Tibial nerve (tissue), 4 donors: ENCODE measurements at regions not wholly inside any gene's neighbourhood (a gene's known extent, or its start where the extent isn't known, plus 50 kb on each side); places are given as distances from the start of the nearest gene placed in this dataset.
A peak's percentile ranks its signal among the peaks of the same experiment; 100 is the strongest.

Source experiments
- DNase-seq, 2 donors: peaks; one replicate each; pipeline ENCODE4 v3.0.0-alpha.2; 2019; ENCODE audit warnings: low spot score in 2 of 2
- H3K27ac ChIP-seq, 4 donors: fragments of 200-600 bp; sonication (generic) in 3 of 4; one replicate each; pipeline ENCODE4 v1.5.1; 2017 to 2019; ENCODE audit warnings: mild to moderate bottlenecking in 1 of 4
- H3K27me3 ChIP-seq, 2 donors: fragments of 200-600 bp; sonication (generic) in 1 of 2; one replicate each; pipeline versions ENCODE4 v1.5.1 to v1.6.0; 2017 to 2019
- H3K36me3 ChIP-seq, 3 donors: fragments of 200-600 bp; sonication (generic); one replicate each; pipeline ENCODE4 v1.5.1; 2018 to 2019
- H3K4me1 ChIP-seq, 4 donors: fragments of 200-600 bp; sonication (generic) in 3 of 4; one replicate each; pipeline ENCODE4 v1.5.1; 2017 to 2019
- H3K4me3 ChIP-seq, 4 donors: fragments of 200-600 bp; sonication (generic) in 3 of 4; one replicate each; pipeline ENCODE4 v1.5.1; 2017 to 2019; ENCODE audit warnings: mild to moderate bottlenecking in 1 of 4, moderate library complexity in 1 of 4
- H3K9me3 ChIP-seq, 4 donors: fragments of 200-600 bp; sonication (generic) in 3 of 4; one replicate each; pipeline ENCODE4 v1.5.1; 2017 to 2019
- EP300 ChIP-seq, 2 donors: sonication (generic); formaldehyde crosslinking; IDR thresholded peaks; one replicate each; pipeline ENCODE4 v1.6.1; 2017; ENCODE audit warnings: antibody characterized with exemption in 2 of 2, mild to moderate bottlenecking in 1 of 2
- POLR2A ChIP-seq, 2 donors: fragments of 450-650 bp; IDR thresholded peaks; one replicate each; pipeline ENCODE4 v1.6.1; 2017; ENCODE audit warnings: antibody characterized with exemption in 2 of 2, mild to moderate bottlenecking in 2 of 2, moderate library complexity in 2 of 2
- WGBS, 2 donors: methylation state at CpG; one replicate each; pipeline ENCODE4 v1.1.5; 2018; 5-methylcytosine and 5-hydroxymethylcytosine counted together
- TF ChIP-seq, protein P1 (sequence below), 5 experiments: fragments of 200-600 bp in 3 of 5; fragments of 450-650 bp in 2 of 5; sonication (generic) in 3 of 5; IDR thresholded peaks; one replicate each; pipeline ENCODE4 v1.5.1; 2016 to 2019; ENCODE audit warnings: antibody characterized with exemption in 5 of 5, mild to moderate bottlenecking in 3 of 5, moderate library complexity in 2 of 5

DNA sequence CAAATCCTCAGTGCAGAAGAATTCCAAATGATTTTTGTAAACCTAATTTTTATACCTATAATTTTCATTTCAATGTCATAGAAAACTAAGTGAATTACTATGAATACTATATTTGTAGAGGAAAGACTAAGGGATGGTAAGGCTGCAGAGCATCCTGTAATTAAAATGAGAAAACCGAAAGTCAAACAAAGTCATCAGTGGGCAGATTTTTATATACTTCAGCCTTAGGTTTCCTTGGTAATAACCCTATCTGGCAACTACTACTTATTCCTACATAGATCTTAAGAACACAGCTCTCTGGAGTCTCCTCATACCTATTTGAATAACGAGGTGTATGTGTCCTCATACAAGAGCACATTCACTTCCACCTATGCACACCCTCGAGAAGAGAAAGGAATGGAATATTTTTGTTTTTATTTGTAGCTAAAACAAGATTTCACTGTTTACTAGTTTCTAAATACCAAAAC is 117.9 kb upstream of the SGK1 start:
- no peaks in the 10 kb centered on the region for H3K9me3 ChIP-seq
- WGBS, 2 donors, result 45 to 61% methylated on average over 3 of the region's 3 CpGs

DNA sequence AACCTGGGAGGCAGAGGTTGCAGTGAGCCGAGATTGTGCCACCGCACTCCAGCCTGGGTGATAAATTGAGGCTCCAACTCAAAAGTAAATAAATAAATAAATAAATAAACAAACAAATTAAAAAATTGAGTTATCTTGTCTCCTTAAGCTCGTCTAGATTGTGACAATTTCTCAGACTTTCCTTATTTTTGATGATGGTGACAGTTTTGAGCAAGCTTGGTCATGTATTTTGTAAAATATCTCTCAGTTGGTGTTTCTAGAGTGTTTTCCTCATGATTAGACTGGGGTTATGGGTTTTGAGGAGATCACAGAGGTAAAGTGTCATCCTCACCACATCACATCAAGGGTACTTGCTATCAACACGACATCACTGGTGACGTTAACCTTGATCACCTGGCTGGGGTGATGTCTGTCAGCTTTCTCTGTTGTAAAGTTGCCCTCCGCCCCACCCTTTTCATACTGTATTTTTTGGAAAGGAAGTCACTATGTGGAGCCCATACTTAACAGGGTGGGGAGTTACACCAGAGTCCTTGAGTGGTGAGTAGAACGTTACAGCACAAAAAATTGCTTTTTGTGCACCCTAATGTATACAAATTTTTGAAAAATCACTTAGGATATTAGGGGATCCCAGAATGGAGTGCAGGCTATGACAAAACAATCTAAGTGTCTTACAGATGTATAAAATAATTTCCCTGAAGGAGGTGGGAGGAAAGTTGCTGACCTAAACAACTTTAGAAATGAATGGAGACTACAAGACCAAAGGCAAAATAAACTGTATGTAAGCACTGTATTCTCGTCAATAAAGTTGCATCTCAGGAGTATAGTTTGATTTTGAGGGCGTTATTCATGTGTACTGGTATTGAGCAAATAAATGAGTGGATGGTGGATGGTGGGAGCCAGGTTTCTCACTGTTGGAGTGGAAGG is 116.4 kb upstream of the SGK1 start:
- Histone ChIP-seq H3K9me3 (no peaks in the 10 kb centered on the region), H3K27ac (no peak overlapping the region), H3K4me3 (no peak overlapping the region), H3K4me1 (peaks cover 0 to 20% (median 6%) of the 10 kb centered on the region in 4 donors), H3K36me3 (no peaks in the 10 kb centered on the region), H3K27me3 (no peaks in the 10 kb centered on the region)
- 90 to 93% methylated on average over 9 of the region's 9 CpGs for WGBS, 2 donors
- no peak for DNase-seq
- TF ChIP-seq, protein P1, sequence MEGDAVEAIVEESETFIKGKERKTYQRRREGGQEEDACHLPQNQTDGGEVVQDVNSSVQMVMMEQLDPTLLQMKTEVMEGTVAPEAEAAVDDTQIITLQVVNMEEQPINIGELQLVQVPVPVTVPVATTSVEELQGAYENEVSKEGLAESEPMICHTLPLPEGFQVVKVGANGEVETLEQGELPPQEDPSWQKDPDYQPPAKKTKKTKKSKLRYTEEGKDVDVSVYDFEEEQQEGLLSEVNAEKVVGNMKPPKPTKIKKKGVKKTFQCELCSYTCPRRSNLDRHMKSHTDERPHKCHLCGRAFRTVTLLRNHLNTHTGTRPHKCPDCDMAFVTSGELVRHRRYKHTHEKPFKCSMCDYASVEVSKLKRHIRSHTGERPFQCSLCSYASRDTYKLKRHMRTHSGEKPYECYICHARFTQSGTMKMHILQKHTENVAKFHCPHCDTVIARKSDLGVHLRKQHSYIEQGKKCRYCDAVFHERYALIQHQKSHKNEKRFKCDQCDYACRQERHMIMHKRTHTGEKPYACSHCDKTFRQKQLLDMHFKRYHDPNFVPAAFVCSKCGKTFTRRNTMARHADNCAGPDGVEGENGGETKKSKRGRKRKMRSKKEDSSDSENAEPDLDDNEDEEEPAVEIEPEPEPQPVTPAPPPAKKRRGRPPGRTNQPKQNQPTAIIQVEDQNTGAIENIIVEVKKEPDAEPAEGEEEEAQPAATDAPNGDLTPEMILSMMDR (IDR thresholded peaks at IDR 0.05), result no peak
- TF ChIP-seq EP300 (IDR thresholded peaks at IDR 0.05), result no peak
- no peak for TF ChIP-seq POLR2A (IDR thresholded peaks at IDR 0.05)

More for the DNA sequence above, 117.9 kb upstream of the SGK1 start:
- H3K27ac ChIP-seq, result peak overlapping the region in 2 of 4 donors; percentile 66 to 87
- no peaks in the 10 kb centered on the region for H3K36me3 ChIP-seq
- H3K4me1 ChIP-seq, result peaks cover 0 to 20% (median 6%) of the 10 kb centered on the region in 4 donors
- H3K4me3 ChIP-seq, result peak overlapping the region in 1 of 4 donors; percentile 2
- DNase-seq, result no peak
- TF ChIP-seq EP300 (IDR thresholded peaks at IDR 0.05) (no peak), POLR2A (IDR thresholded peaks at IDR 0.05) (no peak)
- TF ChIP-seq, protein P1 (IDR thresholded peaks at IDR 0.05), result no peak
- H3K27me3 ChIP-seq, result no peaks in the 10 kb centered on the region

DNA sequence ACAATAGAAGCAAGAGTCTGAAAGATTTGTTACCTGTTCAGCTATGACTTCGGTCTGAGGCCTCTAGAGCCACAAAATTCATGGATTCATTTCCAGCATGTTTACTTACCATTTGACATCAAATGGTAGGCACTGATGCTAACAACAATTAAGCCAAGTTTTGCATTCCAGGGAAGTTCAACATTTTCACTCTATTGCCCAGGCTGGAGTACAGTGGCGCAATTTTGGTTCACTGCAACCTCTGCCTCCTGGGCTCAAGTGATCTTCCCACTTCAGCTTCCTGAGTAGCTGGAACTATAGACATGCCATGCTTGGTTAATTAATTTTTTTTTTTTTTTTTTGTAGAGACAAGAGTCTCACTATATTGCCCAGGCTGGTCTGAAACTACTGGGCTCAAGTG is 114.1 kb upstream of the SGK1 start:
- no peaks in the 10 kb centered on the region for H3K9me3 ChIP-seq
- H3K4me3 ChIP-seq, result no peak overlapping the region
- TF ChIP-seq EP300 (IDR thresholded peaks at IDR 0.05), result no peak
- no peak for TF ChIP-seq POLR2A (IDR thresholded peaks at IDR 0.05)
- TF ChIP-seq, protein P1 (IDR thresholded peaks at IDR 0.05), result no peak
- no peak overlapping the region for H3K27ac ChIP-seq
- 64 to 79% methylated on average over 2 of the region's 2 CpGs for WGBS, 2 donors
- no peaks in the 10 kb centered on the region for H3K27me3 ChIP-seq
- no peaks in the 10 kb centered on the region for H3K36me3 ChIP-seq
- DNase-seq, result no peak
- H3K4me1 ChIP-seq, result peaks cover 0 to 11% (median 4%) of the 10 kb centered on the region in 4 donors

DNA sequence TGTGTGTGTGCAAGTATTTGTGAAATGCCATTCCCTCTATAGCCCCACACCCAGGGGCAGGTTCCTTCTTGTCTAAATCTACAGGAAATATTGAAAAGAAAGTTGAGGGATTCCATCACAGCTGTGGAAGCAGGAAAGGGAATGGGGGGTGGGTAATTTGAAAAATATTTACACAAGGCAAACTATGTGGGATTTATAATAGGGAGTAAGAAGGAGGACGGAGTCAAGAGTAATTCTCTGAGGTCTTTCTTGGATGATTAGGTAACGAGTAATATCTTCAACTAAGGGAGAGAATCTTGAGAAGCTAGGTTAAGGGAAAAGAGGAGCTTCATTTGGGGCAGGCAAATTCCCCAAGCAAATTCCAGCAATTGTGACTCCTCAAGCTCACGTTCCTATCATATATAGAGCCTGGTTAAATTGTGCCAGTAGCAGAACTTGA is 113.5 kb upstream of the SGK1 start:
- H3K4me1 ChIP-seq, result peaks cover 0 to 5% (median under 1%) of the 10 kb centered on the region in 4 donors
- H3K9me3 ChIP-seq, result no peaks in the 10 kb centered on the region
- no peak for DNase-seq
- no peaks in the 10 kb centered on the region for H3K36me3 ChIP-seq
- H3K27me3 ChIP-seq, result no peaks in the 10 kb centered on the region
- no peak overlapping the region for H3K27ac ChIP-seq
- no peak overlapping the region for H3K4me3 ChIP-seq
- WGBS, 2 donors, result 71 to 79% methylated on average over 3 of the region's 3 CpGs
- TF ChIP-seq POLR2A (IDR thresholded peaks at IDR 0.05) (no peak), EP300 (IDR thresholded peaks at IDR 0.05) (no peak)
- TF ChIP-seq, protein P1 (IDR thresholded peaks at IDR 0.05), result no peak

DNA sequence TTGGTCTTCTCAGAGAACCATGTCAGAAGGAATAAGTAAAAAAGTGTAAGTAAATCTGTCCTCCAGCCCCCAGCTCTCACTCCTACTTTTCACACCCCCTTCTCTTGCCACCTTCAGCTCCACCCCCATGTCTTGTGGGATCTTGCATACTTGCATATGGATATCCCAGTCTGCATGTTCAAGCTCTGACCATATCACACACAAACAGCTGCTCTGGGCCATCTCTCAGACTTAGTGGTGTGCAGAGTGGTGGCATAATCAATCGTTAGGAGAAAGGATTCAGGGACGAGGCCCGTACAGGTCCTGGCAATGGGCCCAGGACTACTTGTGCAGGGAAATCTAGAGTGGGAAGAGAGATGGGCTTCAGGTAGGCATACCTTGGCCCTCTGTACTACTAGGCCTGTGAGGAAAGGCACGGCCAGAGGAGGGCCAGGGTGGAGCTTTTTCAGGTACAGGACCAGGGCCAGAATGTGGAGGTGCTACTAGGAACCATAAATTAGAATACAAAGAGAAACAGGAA is 112.0 kb upstream of the SGK1 start:
- no peak for TF ChIP-seq EP300 (IDR thresholded peaks at IDR 0.05)
- TF ChIP-seq POLR2A (IDR thresholded peaks at IDR 0.05), result no peak
- TF ChIP-seq, protein P1 (IDR thresholded peaks at IDR 0.05), result no peak
- no peaks in the 10 kb centered on the region for H3K27me3 ChIP-seq
- no peaks in the 10 kb centered on the region for H3K36me3 ChIP-seq
- no peaks in the 10 kb centered on the region for H3K4me1 ChIP-seq
- H3K9me3 ChIP-seq, result no peaks in the 10 kb centered on the region
- no peak overlapping the region for H3K4me3 ChIP-seq
- 85% methylated on average over 4 of the region's 4 CpGs for WGBS, 2 donors
- no peak overlapping the region for H3K27ac ChIP-seq
- no peak for DNase-seq
